SK-N-MC (cell line): ENCODE measurements at regions not wholly inside any gene's neighbourhood (a gene's known extent, or its start where the extent isn't known, plus 50 kb on each side); places are given as distances from the start of the nearest gene placed in this dataset.

ENCODE experiments used
- DNase-seq: peaks from one replicate; pipeline ENCODE4 v3.0.0-alpha.2; 2011; ENCODE audit warnings: low read depth, low spot score
- H3K27ac ChIP-seq: fragments of 200-600 bp; sonication (generic); 2 replicates; pipeline ENCODE4 v1.5.1; 2016; ENCODE audit warnings: mixed run types
- H3K36me3 ChIP-seq: fragments of 200-600 bp; sonication (generic); 2 replicates; pipeline ENCODE4 v1.6.1; 2017; ENCODE audit warnings: antibody characterized with exemption, low read length, mixed read lengths; ENCODE audit not compliant: insufficient read depth
- H3K4me3 ChIP-seq: fragments of 200-600 bp; sonication (generic); 2 replicates; pipeline ENCODE4 v1.5.1; 2016
- H3K9ac ChIP-seq: fragments of 200-600 bp; sonication (generic); 2 replicates; pipeline ENCODE4 v1.8.0; 2017; ENCODE audit warnings: mixed run types, mixed read lengths; ENCODE audit not compliant: insufficient read length
- H3K9me3 ChIP-seq: fragments of 200-600 bp; sonication (generic); 2 replicates; pipeline ENCODE4 v1.6.1; 2017; ENCODE audit warnings: low read depth, mild to moderate bottlenecking, antibody characterized with exemption, low read length, moderate library complexity, mixed read lengths
- EZH2 ChIP-seq: fragments of 200-600 bp; sonication (generic); IDR thresholded peaks from one replicate; pipeline ENCODE4 v1.6.1; 2017; ENCODE audit warnings: antibody characterized with exemption
- FOXP2 ChIP-seq: optimal IDR thresholded peaks from 2 replicates; pipeline ENCODE3; 2011; ENCODE audit warnings: mild to moderate bottlenecking, moderate library complexity; ENCODE audit not compliant: insufficient read depth; ENCODE audit errors: extremely low read length, control extremely low read depth
- POLR2AphosphoS5 ChIP-seq: IDR thresholded peaks from 2 replicates; pipeline ENCODE4 v1.6.1; 2012; ENCODE audit warnings: mild to moderate bottlenecking, low read depth, low read length, borderline replicate concordance

- Histone ChIP-seq H3K4me3 (no peak overlapping the region), H3K9me3 (no peaks in the 10 kb centered on the region), H3K9ac (no peak overlapping the region), H3K27ac (no peak overlapping the region), H3K36me3 (no peaks in the 10 kb centered on the region)
- DNase-seq = no peak
- TF ChIP-seq FOXP2 (no peak), POLR2AphosphoS5 (no peak), EZH2 (no peak)
Measured at GRCh38 chr6:106035655-106036054, 50.5 kb upstream of the PRDM1 start.

- DNase-seq = no peak
- no peak for TF ChIP-seq FOXP2
- no peak for TF ChIP-seq EZH2
- TF ChIP-seq POLR2AphosphoS5 = no peak
- Histone ChIP-seq H3K9ac (no peak overlapping the region), H3K36me3 (no peaks in the 10 kb centered on the region), H3K27ac (no peak overlapping the region), H3K9me3 (no peaks in the 10 kb centered on the region), H3K4me3 (no peak overlapping the region)
Measured at GRCh38 chr6:106033806-106034205, 52.3 kb upstream of the PRDM1 start.

- TF ChIP-seq FOXP2 (no peak), EZH2 (no peak), POLR2AphosphoS5 (no peak)
- Histone ChIP-seq H3K9me3 (no peaks in the 10 kb centered on the region), H3K27ac (peak overlapping the region; percentile 58; the same call in 1 of the 2 replicates), H3K4me3 (peak overlapping the region; percentile 75), H3K9ac (no peak overlapping the region), H3K36me3 (no peaks in the 10 kb centered on the region)
- peak; percentile 12 for DNase-seq
Measured at GRCh38 chr6:106027758-106028157, 58.4 kb upstream of the PRDM1 start.

GRCh38 chr6:106026748-106027715 lies 59.1 kb upstream of the PRDM1 start:
- peak overlapping the region; percentile 75 for H3K27ac ChIP-seq

GRCh38 chr6:106025655-106026054 lies 60.5 kb upstream of the PRDM1 start:
- H3K36me3 ChIP-seq = no peaks in the 10 kb centered on the region
- H3K27ac ChIP-seq = no peak overlapping the region
- no peak overlapping the region for H3K4me3 ChIP-seq
- no peak for DNase-seq
- no peak overlapping the region for H3K9ac ChIP-seq
- H3K9me3 ChIP-seq = no peaks in the 10 kb centered on the region
- TF ChIP-seq POLR2AphosphoS5 (no peak), FOXP2 (no peak), EZH2 (no peak)

More at GRCh38 chr6:106026748-106027715, 59.1 kb upstream of the PRDM1 start:
- Histone ChIP-seq H3K4me3 (peak overlapping the region; percentile 75), H3K9ac (no peak overlapping the region), H3K9me3 (no peaks in the 10 kb centered on the region), H3K36me3 (no peaks in the 10 kb centered on the region)
- DNase-seq = peak; percentile 84
- TF ChIP-seq FOXP2 = no peak

- H3K9me3 ChIP-seq = no peaks in the 10 kb centered on the region
- TF ChIP-seq EZH2 = no peak
- TF ChIP-seq POLR2AphosphoS5 = no peak
- TF ChIP-seq FOXP2 = no peak
- no peak overlapping the region for H3K4me3 ChIP-seq
- no peak for DNase-seq
- H3K9ac ChIP-seq = no peak overlapping the region
- H3K27ac ChIP-seq = no peak overlapping the region
- H3K36me3 ChIP-seq = no peaks in the 10 kb centered on the region
Measured at GRCh38 chr6:106022801-106023200, 63.3 kb upstream of the PRDM1 start.

- H3K9me3 ChIP-seq = no peaks in the 10 kb centered on the region
- H3K36me3 ChIP-seq = no peaks in the 10 kb centered on the region
- H3K9ac ChIP-seq = no peak overlapping the region
- DNase-seq = no peak
- no peak overlapping the region for H3K27ac ChIP-seq
- no peak overlapping the region for H3K4me3 ChIP-seq
- TF ChIP-seq EZH2 (no peak), POLR2AphosphoS5 (no peak), FOXP2 (no peak)
Measured at GRCh38 chr6:106017454-106017853, 68.7 kb upstream of the PRDM1 start.

GRCh38 chr6:106014955-106015354 lies 71.2 kb upstream of the PRDM1 start:
- no peak overlapping the region for H3K9ac ChIP-seq
- TF ChIP-seq EZH2 = no peak
- TF ChIP-seq FOXP2 = no peak
- no peak for TF ChIP-seq POLR2AphosphoS5
- DNase-seq = no peak
- H3K36me3 ChIP-seq = no peaks in the 10 kb centered on the region
- H3K9me3 ChIP-seq = no peaks in the 10 kb centered on the region
- no peak overlapping the region for H3K27ac ChIP-seq
- H3K4me3 ChIP-seq = no peak overlapping the region

GRCh38 chr6:106011476-106011875 lies 74.7 kb upstream of the PRDM1 start:
- Histone ChIP-seq H3K9ac (no peak overlapping the region), H3K4me3 (no peak overlapping the region), H3K27ac (no peak overlapping the region), H3K36me3 (no peaks in the 10 kb centered on the region), H3K9me3 (no peaks in the 10 kb centered on the region)
- TF ChIP-seq EZH2 (no peak), POLR2AphosphoS5 (no peak), FOXP2 (no peak)
- no peak for DNase-seq
